MG63 (cell line): ENCODE measurements at regions not wholly inside any gene's neighbourhood (a gene's known extent, or its start where the extent isn't known, plus 50 kb on each side); places are given as distances from the start of the nearest gene placed in this dataset.

Experiments
- DNase-seq: peaks from one replicate; pipeline ENCODE4 v3.0.0-alpha.2; 2020
- H3K27me3 ChIP-seq: fragments of 250-450 bp; sonication (Bioruptor Pico); 2 replicates; pipeline ENCODE4 v1.5.1; 2020; ENCODE audit warnings: mild to moderate bottlenecking, moderate library complexity
- H3K36me3 ChIP-seq: fragments of 250-450 bp; sonication (Bioruptor Pico); 2 replicates; pipeline ENCODE4 v1.5.1; 2020; ENCODE audit warnings: mild to moderate bottlenecking, moderate library complexity
- H3K4me3 ChIP-seq: fragments of 250-450 bp; sonication (Bioruptor Pico); 2 replicates; pipeline ENCODE4 v1.5.1; 2020; ENCODE audit warnings: mild to moderate bottlenecking, moderate library complexity
- H3K9me3 ChIP-seq: fragments of 250-450 bp; sonication (Bioruptor Pico); 2 replicates; pipeline ENCODE4 v1.5.1; 2020; ENCODE audit warnings: mild to moderate bottlenecking, moderate library complexity

DNA sequence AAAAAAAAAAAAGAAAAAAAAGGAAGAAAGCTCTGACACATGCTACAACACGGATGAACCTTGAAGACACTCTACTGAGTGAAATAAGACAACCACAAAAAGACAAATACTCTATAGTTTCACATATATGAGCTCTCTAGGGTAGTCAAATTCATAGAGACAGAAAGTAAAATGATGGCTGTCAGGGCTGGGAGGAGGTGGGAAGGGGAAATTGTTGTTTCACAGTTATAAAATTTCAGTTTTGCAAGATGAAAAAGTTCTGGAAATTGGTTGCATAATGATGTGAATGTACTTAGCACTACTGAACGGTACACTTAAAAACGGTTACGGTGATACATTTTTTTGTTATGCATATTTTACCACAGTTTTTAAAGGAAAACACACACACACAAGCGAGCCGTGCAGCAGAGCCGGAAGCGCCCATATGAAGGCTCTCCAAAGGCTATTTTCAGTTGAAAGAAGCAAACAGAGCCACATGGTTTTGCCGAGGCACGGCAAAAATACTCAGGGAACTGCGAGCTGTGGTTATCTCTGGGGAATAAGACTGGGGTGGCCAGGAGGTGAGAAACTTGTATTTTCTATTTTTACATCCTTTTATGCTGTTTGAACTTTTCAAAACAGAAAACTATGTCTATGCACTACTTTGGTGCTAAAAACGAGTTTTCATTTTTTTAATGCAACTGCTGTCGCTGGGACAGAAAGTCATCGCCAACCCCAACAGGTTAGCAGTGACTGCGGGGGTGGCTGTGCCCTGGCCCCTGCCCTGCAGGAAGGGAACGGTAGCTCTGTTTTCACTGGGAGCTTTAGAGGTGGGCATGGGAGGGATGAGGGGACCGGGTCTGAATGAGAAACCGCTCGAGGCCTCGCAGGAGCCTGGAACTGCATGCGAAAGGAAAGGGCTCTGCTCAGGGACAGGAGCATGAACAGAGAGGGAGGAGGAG lies 132.9 kb downstream of the OAT start:
- no peak for DNase-seq
- Histone ChIP-seq H3K36me3 (no peaks in the 10 kb centered on the region), H3K9me3 (no peaks in the 10 kb centered on the region), H3K4me3 (no peak overlapping the region), H3K27me3 (no peaks in the 10 kb centered on the region)

DNA sequence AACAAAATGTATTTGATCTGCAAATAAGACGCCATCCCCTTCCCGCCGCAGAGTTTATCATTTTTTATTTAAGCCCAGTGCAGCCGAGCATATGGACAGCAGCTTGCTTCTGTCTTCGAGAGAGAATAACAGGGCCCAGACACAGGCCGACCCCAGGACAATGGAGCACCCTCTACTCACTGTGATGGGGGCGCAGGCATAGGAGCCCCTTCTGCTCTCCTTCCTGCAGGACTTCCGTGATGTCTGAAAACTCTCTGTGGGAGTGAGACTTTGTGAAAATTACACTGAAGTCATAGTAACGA lies 134.8 kb downstream of the OAT start:
- no peaks in the 10 kb centered on the region for H3K27me3 ChIP-seq
- no peak overlapping the region for H3K4me3 ChIP-seq
- no peaks in the 10 kb centered on the region for H3K36me3 ChIP-seq
- no peaks in the 10 kb centered on the region for H3K9me3 ChIP-seq
- DNase-seq, result no peak

DNA sequence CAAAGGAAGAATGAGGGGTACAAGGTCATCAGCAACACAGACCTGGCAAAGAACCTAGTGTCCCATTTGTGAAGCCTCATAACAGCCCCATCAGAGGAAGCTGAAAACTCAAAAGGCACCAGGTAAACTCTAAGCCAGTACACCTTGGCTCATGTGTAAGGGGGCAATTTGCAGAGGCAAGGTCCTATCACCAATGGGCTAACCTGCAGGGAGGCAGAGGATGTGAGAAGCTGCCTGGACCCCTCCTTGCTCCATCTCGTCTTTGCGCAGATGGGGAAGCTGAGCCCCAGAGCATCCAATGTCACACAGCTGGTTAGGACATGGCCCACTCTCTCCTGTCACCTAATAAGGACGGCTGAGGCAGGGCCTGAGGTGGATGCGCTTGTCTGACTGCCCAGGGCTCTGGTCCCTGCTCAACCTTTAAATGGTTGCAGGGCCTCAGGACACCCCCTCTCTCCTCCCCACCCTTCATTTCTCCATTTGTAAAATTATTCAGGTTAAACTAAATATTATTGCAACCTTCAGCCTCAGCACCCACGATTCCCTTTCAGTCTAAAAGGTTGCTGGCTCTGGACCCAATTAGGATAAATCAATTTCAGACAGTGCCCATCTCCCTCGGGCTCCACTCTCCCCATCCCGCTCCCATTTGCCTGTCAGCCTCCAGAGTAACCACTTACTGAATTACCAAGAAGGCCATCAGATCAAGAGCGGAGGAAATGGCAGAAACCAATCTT lies 135.3 kb downstream of the OAT start:
- Histone ChIP-seq H3K4me3 (no peak overlapping the region), H3K36me3 (no peaks in the 10 kb centered on the region), H3K27me3 (no peaks in the 10 kb centered on the region), H3K9me3 (no peaks in the 10 kb centered on the region)
- no peak for DNase-seq

- DNase-seq, result no peak
- no peaks in the 10 kb centered on the region for H3K9me3 ChIP-seq
Observed at GRCh38 chr10:124282326-124282725, 136.4 kb downstream of the OAT start.

DNA sequence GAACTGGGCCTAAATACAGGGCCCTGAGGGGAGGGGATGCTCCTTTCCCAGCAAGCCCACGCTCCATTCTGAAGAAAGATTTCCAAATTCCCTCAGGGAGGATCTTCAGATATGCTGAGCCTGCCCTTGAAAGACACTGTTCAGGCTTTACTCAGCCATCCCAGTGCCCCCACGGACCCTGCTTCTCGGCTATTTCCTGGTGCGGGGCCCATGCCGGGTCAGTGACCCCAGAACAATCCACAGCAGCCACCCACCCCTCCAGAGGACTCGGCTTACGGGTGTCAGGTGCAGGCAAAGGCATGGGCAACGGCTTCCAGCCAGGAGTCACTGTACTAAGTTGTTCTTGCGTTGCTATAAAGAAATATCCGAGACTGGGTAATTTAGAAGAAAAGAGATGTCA lies 137.1 kb downstream of the OAT start:
- no peak overlapping the region for H3K4me3 ChIP-seq
- DNase-seq, result no peak
- H3K9me3 ChIP-seq, result no peaks in the 10 kb centered on the region
- H3K27me3 ChIP-seq, result no peaks in the 10 kb centered on the region
- H3K36me3 ChIP-seq, result no peaks in the 10 kb centered on the region

More at GRCh38 chr10:124282326-124282725, 136.4 kb downstream of the OAT start:
- no peak overlapping the region for H3K4me3 ChIP-seq
- no peaks in the 10 kb centered on the region for H3K36me3 ChIP-seq
- H3K27me3 ChIP-seq, result no peaks in the 10 kb centered on the region

DNA sequence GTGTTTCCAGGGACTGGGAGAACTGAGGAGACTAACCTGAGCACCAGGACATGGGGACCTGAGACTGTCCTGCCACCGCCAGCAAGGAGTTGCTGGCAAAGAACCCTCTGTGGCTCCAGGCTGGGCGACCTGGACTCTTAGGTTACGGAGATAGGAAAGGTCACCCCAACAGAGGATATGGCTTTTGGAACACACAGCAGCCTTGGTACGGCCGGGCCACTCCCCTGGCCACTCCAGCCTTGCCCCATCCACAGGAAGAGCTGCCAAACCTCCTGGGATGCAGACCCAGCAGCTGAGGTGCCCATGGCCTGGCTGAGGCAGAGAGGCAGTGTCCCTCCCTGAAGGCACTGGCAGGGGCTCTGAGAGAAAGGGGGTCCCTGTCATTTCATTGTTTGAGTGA lies 137.8 kb downstream of the OAT start:
- Histone ChIP-seq H3K4me3 (no peak overlapping the region), H3K27me3 (no peaks in the 10 kb centered on the region), H3K36me3 (no peaks in the 10 kb centered on the region), H3K9me3 (no peaks in the 10 kb centered on the region)
- no peak for DNase-seq

DNA sequence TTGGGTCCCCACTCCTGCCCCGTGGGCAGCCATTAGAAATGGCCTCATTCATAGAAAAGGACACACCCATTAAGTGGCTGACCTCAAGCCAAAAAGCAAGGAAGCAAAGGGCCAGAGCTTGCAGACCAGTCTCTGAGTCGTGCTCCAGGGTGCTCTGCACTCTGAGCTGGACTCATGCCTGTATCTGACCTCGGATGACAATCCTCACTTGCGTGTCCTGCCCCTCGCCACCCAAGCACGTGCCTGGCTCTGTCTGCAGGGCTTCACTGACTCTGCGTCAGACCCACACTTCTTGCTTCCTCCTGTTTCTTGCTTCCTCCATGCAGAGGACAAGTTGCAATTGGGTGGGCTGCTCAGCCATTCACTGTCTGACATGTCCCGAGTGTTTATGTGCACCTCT lies 138.8 kb downstream of the OAT start:
- H3K36me3 ChIP-seq, result no peaks in the 10 kb centered on the region
- H3K27me3 ChIP-seq, result no peaks in the 10 kb centered on the region
- no peak overlapping the region for H3K4me3 ChIP-seq
- peak; percentile 45 for DNase-seq
- no peaks in the 10 kb centered on the region for H3K9me3 ChIP-seq

DNA sequence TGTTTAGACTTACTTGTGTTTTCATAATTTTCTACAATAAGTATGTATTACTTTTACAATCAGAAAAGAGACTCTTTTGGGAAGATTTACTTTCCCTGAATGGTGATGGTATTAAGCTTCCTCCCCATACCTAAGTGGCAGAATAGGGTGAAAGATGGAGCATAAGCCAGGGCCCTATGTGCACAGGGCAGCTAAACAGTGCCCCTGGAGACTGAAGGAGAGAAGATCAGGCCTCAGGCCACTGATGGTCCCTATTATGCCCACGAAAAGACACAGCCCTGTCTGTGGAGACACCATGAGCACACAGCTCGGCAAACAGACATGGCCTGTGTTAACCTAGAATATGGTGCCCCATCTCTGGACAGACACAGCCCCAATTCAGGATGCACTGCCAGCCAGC lies 139.4 kb downstream of the OAT start:
- no peaks in the 10 kb centered on the region for H3K27me3 ChIP-seq
- H3K4me3 ChIP-seq, result no peak overlapping the region
- no peak for DNase-seq
- H3K9me3 ChIP-seq, result no peaks in the 10 kb centered on the region; the same call in 1 of the 2 replicates
- H3K36me3 ChIP-seq, result no peaks in the 10 kb centered on the region

GRCh38 chr10:124278356-124278755 lies 140.4 kb downstream of the OAT start:
- H3K36me3 ChIP-seq, result no peaks in the 10 kb centered on the region
- DNase-seq, result no peak
- H3K4me3 ChIP-seq, result no peak overlapping the region
- H3K27me3 ChIP-seq, result no peaks in the 10 kb centered on the region
- H3K9me3 ChIP-seq, result peaks cover 7% of the 10 kb centered on the region

- H3K36me3 ChIP-seq, result no peaks in the 10 kb centered on the region
- H3K27me3 ChIP-seq, result no peaks in the 10 kb centered on the region
- H3K4me3 ChIP-seq, result no peak overlapping the region
- peaks cover 9% of the 10 kb centered on the region for H3K9me3 ChIP-seq
- DNase-seq, result no peak
Observed at GRCh38 chr10:124273141-124273540, 145.6 kb downstream of the OAT start.

- no peaks in the 10 kb centered on the region for H3K36me3 ChIP-seq
- H3K9me3 ChIP-seq, result peaks cover 9% of the 10 kb centered on the region
- DNase-seq, result no peak
- no peaks in the 10 kb centered on the region for H3K27me3 ChIP-seq
- H3K4me3 ChIP-seq, result no peak overlapping the region
Observed at GRCh38 chr10:124271676-124272075, 147.0 kb downstream of the OAT start.

DNA sequence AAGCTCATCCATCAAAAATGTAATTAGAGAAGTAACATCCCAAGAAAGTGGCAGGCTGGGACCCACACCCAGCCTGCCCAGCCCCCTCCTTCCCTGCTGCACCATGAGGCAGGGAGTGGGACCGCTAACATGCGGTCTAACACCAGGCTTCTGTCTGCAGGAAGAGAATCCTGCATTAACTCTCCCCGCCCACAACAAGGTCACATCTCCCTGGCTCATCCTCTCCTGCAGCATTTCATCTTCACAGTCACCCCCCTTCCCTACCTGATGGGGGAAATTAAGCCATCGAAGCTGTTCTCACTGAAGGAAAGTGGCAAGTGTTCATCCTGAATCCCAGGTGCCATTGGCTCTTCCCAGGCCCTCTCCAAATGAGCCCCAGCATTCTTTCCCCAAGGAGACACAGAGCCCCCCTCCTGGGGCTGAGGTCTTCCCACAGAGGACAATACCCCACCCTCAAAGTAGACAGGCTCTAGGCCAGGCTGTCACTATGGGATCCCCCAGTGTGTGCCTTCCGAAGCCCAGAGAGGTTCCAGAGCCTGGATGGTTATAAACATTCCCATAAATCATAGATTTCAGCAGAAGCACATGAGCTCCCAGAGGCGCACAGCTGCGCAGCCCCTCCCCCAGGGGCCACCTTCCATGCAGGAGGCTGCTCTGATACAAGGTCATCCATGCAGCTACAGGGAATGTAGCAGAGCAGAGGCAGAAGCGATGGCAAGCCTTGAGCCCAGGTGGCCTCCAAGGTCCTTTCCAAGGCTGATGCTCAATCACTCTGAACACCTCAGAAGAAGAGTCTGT lies 148.0 kb downstream of the OAT start:
- Histone ChIP-seq H3K36me3 (no peaks in the 10 kb centered on the region), H3K9me3 (peaks cover 9% of the 10 kb centered on the region), H3K27me3 (no peaks in the 10 kb centered on the region), H3K4me3 (no peak overlapping the region)
- DNase-seq, result no peak

DNA sequence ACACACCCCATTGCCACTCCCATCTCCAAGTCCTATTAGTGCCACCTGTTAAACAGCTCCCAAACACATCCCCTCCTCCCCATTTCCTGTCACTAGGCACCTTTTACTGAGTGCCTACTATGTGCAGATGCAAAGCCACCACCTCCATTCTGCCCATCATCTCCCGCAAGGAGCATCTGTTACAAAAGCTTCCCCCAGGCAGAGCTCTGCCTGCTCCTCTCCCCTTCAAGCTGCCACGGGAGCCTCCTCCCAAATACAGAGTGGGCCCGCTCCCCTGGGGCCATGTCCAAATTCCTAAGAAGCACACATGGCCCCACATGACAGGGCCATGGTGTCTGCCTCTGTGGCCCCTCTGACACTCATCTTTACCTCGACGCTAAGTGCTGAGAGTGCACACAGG lies 149.7 kb downstream of the OAT start:
- DNase-seq, result no peak
- H3K27me3 ChIP-seq, result no peaks in the 10 kb centered on the region
- no peaks in the 10 kb centered on the region for H3K36me3 ChIP-seq
- no peak overlapping the region for H3K4me3 ChIP-seq
- peaks cover 6% of the 10 kb centered on the region for H3K9me3 ChIP-seq

- no peaks in the 10 kb centered on the region for H3K9me3 ChIP-seq
- no peak overlapping the region for H3K4me3 ChIP-seq
- DNase-seq, result no peak
- H3K27me3 ChIP-seq, result no peaks in the 10 kb centered on the region
- H3K36me3 ChIP-seq, result no peaks in the 10 kb centered on the region
Observed at GRCh38 chr10:124267911-124268549, 150.7 kb downstream of the OAT start.

- Histone ChIP-seq H3K27me3 (no peaks in the 10 kb centered on the region), H3K9me3 (no peaks in the 10 kb centered on the region), H3K36me3 (no peaks in the 10 kb centered on the region), H3K4me3 (no peak overlapping the region)
- peak; percentile 66 for DNase-seq
Observed at GRCh38 chr10:124267231-124267885, 151.4 kb downstream of the OAT start.

DNA sequence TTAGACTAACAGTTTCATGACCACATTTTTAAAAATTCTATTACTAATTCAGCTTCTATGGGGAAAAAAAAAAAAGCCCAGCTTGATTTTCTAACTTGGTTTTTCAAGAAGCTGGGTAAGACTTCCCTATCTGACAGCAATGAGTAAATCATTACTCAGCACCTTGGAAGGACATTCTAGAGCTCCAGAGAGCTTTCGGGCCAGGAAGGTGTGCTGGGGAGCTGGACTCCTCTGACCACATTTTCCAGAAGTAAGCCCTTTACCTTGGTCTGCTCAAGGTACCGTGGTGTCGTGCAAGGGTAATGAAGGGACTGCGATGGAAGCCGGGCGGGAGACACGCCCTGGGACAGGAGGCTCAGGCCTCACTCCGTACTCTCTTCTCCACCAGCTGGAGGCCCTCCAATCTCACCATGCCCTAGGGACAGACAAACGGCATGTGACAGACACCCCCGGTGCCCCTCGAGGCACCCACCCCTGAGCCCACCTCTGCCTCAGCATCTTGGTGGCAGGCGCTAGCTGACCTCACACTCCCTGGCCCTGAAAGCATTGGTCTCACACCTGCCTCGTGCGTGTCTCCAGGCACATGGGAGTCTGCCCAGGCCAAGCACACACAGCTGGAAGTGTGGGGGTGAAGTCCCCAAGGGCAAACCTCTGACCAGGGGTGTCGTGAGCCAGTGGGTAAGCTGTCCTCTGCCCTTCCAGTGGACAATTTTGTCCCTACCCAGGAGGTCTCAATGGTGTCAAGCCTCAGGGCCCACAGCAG lies 152.1 kb downstream of the OAT start:
- Histone ChIP-seq H3K4me3 (no peak overlapping the region), H3K9me3 (no peaks in the 10 kb centered on the region), H3K27me3 (no peaks in the 10 kb centered on the region), H3K36me3 (no peaks in the 10 kb centered on the region)
- DNase-seq, result no peak
